ENCODE measurements at regions not wholly inside any gene's neighbourhood (a gene's known extent, or its start where the extent isn't known, plus 50 kb on each side); places are given as distances from the start of the nearest gene placed in this dataset.

- no peaks in the 10 kb centered on the region for H3K9me2 ChIP-seq (replicated peaks; ENCODE audit: insufficient read depth, low read length)
- no peak for TF ChIP-seq EZH2phosphoT487 (IDR thresholded peaks at IDR 0.05; ENCODE audit: low read length)
- no peak for TF ChIP-seq EZH2 (optimal IDR thresholded peaks at IDR 0.05; ENCODE audit: low read depth, low read length)
- no peak for TF ChIP-seq CTCF (IDR thresholded peaks at IDR 0.05; ENCODE audit: low read length)
- H3K9ac ChIP-seq (ENCODE audit: low read length), result no peak overlapping the region
- H3K27me3 ChIP-seq (replicated peaks; ENCODE audit: insufficient read depth, low read length), result no peaks in the 10 kb centered on the region
- no peak for DNase-seq
- no peak overlapping the region for H2AFZ ChIP-seq (ENCODE audit: low read length)
- H3K79me2 ChIP-seq (ENCODE audit: low read length), result no peaks in the 10 kb centered on the region
- H3K9me3 ChIP-seq (replicated peaks; ENCODE audit: insufficient read depth, low read length), result no peaks in the 10 kb centered on the region
- H4K20me1 ChIP-seq (ENCODE audit: insufficient read depth, low read length), result no peaks in the 10 kb centered on the region
- H3F3A ChIP-seq (ENCODE audit: insufficient read depth, low read length), result no peaks in the 10 kb centered on the region
- H3K36me3 ChIP-seq (replicated peaks; ENCODE audit: insufficient read depth, low read length), result no peaks in the 10 kb centered on the region
- H3K4me1 ChIP-seq (ENCODE audit: low read length), result 0 out of 2 replicates have a peak, but pooled peaks cover 3% of the 10 kb centered on the region
- H3K27ac ChIP-seq (ENCODE audit: low read length), result no peak overlapping the region
- H3K4me2 ChIP-seq (ENCODE audit: low read depth, low read length), result no peak overlapping the region
- no peak overlapping the region for H3K4me3 ChIP-seq (ENCODE audit: low read length)
Observed at GRCh38 chr4:115275615-115276014, 162.2 kb upstream of the NDST4 start.

- Histone ChIP-seq H3F3A (ENCODE audit: insufficient read depth, low read length) (no peaks in the 10 kb centered on the region), H4K20me1 (ENCODE audit: insufficient read depth, low read length) (no peaks in the 10 kb centered on the region), H3K9ac (ENCODE audit: low read length) (no peak overlapping the region), H3K4me3 (ENCODE audit: low read length) (no peak overlapping the region), H3K9me3 (replicated peaks; ENCODE audit: insufficient read depth, low read length) (no peaks in the 10 kb centered on the region), H3K4me2 (ENCODE audit: low read depth, low read length) (no peak overlapping the region), H3K79me2 (ENCODE audit: low read length) (no peaks in the 10 kb centered on the region), H3K27me3 (replicated peaks; ENCODE audit: insufficient read depth, low read length) (no peaks in the 10 kb centered on the region), H3K36me3 (replicated peaks; ENCODE audit: insufficient read depth, low read length) (no peaks in the 10 kb centered on the region), H2AFZ (ENCODE audit: low read length) (no peak overlapping the region), H3K27ac (ENCODE audit: low read length) (no peak overlapping the region), H3K9me2 (replicated peaks; ENCODE audit: insufficient read depth, low read length) (no peaks in the 10 kb centered on the region), H3K4me1 (ENCODE audit: low read length) (0 out of 2 replicates have a peak, but pooled peaks cover 3% of the 10 kb centered on the region)
- TF ChIP-seq EZH2 (optimal IDR thresholded peaks at IDR 0.05; ENCODE audit: low read depth, low read length), result no peak
- no peak for TF ChIP-seq EZH2phosphoT487 (IDR thresholded peaks at IDR 0.05; ENCODE audit: low read length)
- TF ChIP-seq CTCF (IDR thresholded peaks at IDR 0.05; ENCODE audit: low read length), result no peak
- peak; percentile 45 for DNase-seq
Observed at GRCh38 chr4:115274545-115274944, 161.1 kb upstream of the NDST4 start.

GRCh38 chr4:115272594-115272993 is 159.2 kb upstream of the NDST4 start:
- Histone ChIP-seq H3K27me3 (replicated peaks; ENCODE audit: insufficient read depth, low read length) (no peaks in the 10 kb centered on the region), H3K36me3 (replicated peaks; ENCODE audit: insufficient read depth, low read length) (no peaks in the 10 kb centered on the region), H3K4me3 (ENCODE audit: low read length) (no peak overlapping the region), H2AFZ (ENCODE audit: low read length) (no peak overlapping the region), H3K9me3 (replicated peaks; ENCODE audit: insufficient read depth, low read length) (no peaks in the 10 kb centered on the region), H3K4me2 (ENCODE audit: low read depth, low read length) (no peak overlapping the region), H3K9me2 (replicated peaks; ENCODE audit: insufficient read depth, low read length) (no peaks in the 10 kb centered on the region), H3K4me1 (ENCODE audit: low read length) (0 out of 2 replicates have a peak, but pooled peaks cover 3% of the 10 kb centered on the region), H3K27ac (ENCODE audit: low read length) (no peak overlapping the region), H4K20me1 (ENCODE audit: insufficient read depth, low read length) (no peaks in the 10 kb centered on the region), H3K79me2 (ENCODE audit: low read length) (no peaks in the 10 kb centered on the region), H3K9ac (ENCODE audit: low read length) (no peak overlapping the region), H3F3A (ENCODE audit: insufficient read depth, low read length) (no peaks in the 10 kb centered on the region)
- no peak for TF ChIP-seq EZH2 (optimal IDR thresholded peaks at IDR 0.05; ENCODE audit: low read depth, low read length)
- no peak for TF ChIP-seq CTCF (IDR thresholded peaks at IDR 0.05; ENCODE audit: low read length)
- TF ChIP-seq EZH2phosphoT487 (IDR thresholded peaks at IDR 0.05; ENCODE audit: low read length), result no peak
- DNase-seq, result no peak

All from MM.1S (cell line).